Stimulated activated memory B cell treated with anti-CD40 and anti-IgM and Interleukin-4, amounts not matched to agents 10 μg/mL and 1 μg/mL and 100 μg/mL, for 72 hours (primary cell): ENCODE measurements at regions not wholly inside any gene's neighbourhood (a gene's known extent, or its start where the extent isn't known, plus 50 kb on each side); places are given as distances from the start of the nearest gene placed in this dataset.
"Not testable (repeated sequence)": the region's sequence is repeated elsewhere in the genome, so short reads cannot be mapped to it uniquely, and the experiment has no call there.

Source experiments
- ATAC-seq: fragments of 150-1000 bp; cut with Tn5 transposase; 2 replicates; pipeline ENCODE4 v1.10.0; 2021
- H3K27ac Mint-ChIP-seq: one replicate; pipeline ENCODE4 v1.8.0; 2022; ENCODE audit warnings: mild to moderate bottlenecking, mixed read lengths
- H3K27me3 Mint-ChIP-seq: one replicate; pipeline ENCODE4 v1.8.0; 2022; ENCODE audit warnings: mixed read lengths
- H3K36me3 Mint-ChIP-seq: one replicate; pipeline ENCODE4 v1.8.0; 2022; ENCODE audit warnings: mixed read lengths
- H3K4me1 Mint-ChIP-seq: one replicate; pipeline ENCODE4 v1.8.0; 2022; ENCODE audit warnings: mixed read lengths
- H3K4me3 Mint-ChIP-seq: one replicate; pipeline ENCODE4 v1.8.0; 2022; ENCODE audit warnings: mild to moderate bottlenecking, moderate library complexity, mixed read lengths
- H3K9me3 Mint-ChIP-seq: one replicate; pipeline ENCODE4 v1.8.0; 2022; ENCODE audit warnings: mixed read lengths

DNA sequence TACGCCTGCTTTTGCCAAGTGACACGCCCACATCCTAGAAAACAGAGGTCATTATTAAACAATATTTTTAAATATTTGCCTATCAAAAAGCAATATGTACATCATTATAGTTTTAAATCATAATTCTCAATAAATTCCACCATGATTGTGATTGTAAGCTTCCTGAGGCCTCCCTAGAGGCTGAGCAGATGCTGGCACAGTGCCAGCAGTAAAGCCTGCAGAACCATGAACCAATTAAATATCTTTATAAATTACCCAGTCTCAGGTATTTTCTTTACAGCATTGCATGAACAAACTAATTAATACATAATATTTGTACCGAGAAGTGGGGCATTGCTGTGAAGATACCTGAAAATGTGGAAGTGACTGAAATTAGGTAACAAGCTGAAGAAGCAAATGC lies 174.7 kb upstream of the TMEM196 start:
- H3K4me1 Mint-ChIP-seq: no peaks in the 10 kb centered on the region
- no peak overlapping the region for H3K4me3 Mint-ChIP-seq
- no peaks in the 10 kb centered on the region for H3K27me3 Mint-ChIP-seq
- H3K27ac Mint-ChIP-seq: no peak overlapping the region
- H3K9me3 Mint-ChIP-seq: peaks cover 24% of the 10 kb centered on the region
- H3K36me3 Mint-ChIP-seq: no peaks in the 10 kb centered on the region
- no peak for ATAC-seq

DNA sequence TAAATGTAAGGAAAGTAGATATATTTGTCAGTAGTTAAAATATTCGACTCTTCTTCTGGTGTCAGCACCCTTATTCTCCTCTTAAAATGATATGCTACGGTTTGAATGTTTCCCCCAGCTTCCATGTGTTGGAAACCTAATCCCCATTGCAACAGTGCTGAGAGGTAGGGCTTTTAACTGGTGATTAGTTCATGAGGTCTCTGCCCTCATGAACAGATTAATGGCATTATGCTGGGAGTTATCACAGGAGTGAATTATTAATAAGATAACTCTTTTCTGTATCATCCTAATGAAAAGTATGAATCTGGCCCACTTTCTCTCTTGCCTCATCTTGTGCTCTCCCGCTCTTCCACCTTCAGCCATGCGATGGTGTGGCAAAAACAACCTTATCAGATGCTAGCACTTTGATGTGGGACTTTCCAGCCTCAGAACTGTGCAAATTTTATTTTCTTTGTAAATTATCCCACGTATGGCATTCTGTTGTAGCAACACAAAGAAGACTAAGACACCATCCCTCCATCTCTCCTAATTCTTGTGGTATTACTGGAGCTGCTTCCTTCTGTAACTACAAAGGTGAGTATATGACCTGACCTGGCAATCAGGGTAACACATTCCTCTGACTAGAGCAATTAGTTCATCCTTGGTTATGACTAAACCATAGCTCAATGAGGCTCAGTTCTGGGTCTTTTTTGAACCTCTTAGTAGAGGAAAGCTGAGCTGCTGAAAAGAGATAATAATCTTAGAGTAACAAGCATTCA lies 171.1 kb upstream of the TMEM196 start:
- no peak overlapping the region for H3K4me3 Mint-ChIP-seq
- no peaks in the 10 kb centered on the region for H3K4me1 Mint-ChIP-seq
- peaks cover 8% of the 10 kb centered on the region for H3K9me3 Mint-ChIP-seq
- no peak for ATAC-seq
- H3K36me3 Mint-ChIP-seq: no peaks in the 10 kb centered on the region
- no peaks in the 10 kb centered on the region for H3K27me3 Mint-ChIP-seq
- no peak overlapping the region for H3K27ac Mint-ChIP-seq

DNA sequence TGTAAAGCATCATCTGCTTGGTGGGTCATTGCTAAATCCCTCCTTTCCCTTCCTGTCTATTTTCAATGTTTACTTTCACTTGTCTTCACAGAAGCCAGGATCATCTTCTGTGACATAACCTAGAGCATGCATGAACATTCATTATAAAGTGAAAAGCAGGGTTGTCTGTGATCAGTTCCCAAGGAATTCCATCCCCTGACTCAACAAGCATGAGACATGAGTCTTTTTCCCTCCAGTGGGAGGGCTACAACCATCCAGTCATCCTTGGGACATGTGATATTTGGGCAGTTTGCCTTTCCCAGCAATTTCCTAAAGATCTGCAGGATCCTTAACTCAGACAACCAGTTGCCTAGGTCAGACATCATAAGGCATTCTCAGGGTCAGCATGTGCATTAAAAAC lies 166.3 kb upstream of the TMEM196 start:
- Mint-ChIP-seq H3K9me3 (peaks cover 10% of the 10 kb centered on the region), H3K4me1 (no peaks in the 10 kb centered on the region), H3K27ac (no peak overlapping the region), H3K36me3 (no peaks in the 10 kb centered on the region), H3K4me3 (no peak overlapping the region), H3K27me3 (no peaks in the 10 kb centered on the region)
- ATAC-seq: no peak

DNA sequence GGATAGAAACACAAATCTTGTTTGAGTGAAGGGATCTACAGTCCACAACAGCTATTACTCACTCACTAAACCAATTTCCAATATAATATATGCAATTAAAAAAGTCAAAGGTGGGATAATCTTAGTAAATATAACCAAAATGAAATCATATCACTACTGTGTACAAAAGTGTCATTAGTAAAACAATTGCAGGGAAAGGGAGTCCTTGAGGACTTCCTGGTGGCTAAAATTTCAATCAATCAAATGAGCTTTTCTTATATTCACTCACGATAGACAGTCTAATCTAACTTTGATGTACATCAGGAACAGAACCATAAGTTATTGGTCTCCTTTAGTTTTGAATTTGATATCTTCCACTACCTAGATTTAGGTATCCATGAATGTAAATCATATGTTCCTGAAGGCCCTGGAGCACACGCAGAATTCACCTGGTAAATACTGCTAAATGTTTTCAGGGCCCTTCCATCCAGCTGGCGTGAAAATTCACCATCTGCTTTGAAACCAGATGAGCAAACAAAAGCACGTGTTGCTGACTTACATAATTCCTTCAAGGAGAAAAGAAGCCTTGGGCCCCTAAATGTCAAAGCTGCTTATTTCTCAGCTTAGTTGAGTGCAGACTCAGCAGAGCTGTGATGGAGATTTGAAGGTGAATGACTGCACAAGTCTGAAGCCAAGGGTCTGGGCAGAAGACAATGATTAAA lies 159.3 kb upstream of the TMEM196 start:
- no peaks in the 10 kb centered on the region for H3K36me3 Mint-ChIP-seq
- ATAC-seq: no peak
- peaks cover 10% of the 10 kb centered on the region for H3K9me3 Mint-ChIP-seq
- H3K4me1 Mint-ChIP-seq: no peaks in the 10 kb centered on the region
- H3K4me3 Mint-ChIP-seq: no peak overlapping the region
- no peak overlapping the region for H3K27ac Mint-ChIP-seq
- no peaks in the 10 kb centered on the region for H3K27me3 Mint-ChIP-seq

DNA sequence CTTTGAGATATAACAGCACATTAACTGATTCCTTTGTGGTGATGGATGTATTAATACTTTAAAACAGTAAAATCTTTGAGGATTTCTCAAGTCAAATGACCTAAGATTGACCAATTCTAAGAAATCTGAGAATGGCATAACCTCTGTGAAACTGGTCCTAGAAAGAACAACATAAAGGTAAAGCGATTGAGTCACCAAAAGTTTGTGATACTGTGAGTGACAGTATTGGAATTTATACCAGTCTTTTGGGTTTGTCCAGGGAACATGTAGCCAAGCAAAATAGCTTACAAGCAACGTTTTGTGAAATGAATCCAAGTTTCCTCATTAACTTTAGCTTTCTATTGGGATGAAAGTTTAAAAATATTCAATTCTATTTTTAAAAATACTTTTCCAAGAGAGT lies 157.4 kb upstream of the TMEM196 start:
- Mint-ChIP-seq H3K27me3 (no peaks in the 10 kb centered on the region), H3K9me3 (peaks cover 2% of the 10 kb centered on the region), H3K36me3 (no peaks in the 10 kb centered on the region), H3K4me1 (no peaks in the 10 kb centered on the region), H3K27ac (no peak overlapping the region), H3K4me3 (no peak overlapping the region)
- no peak for ATAC-seq

DNA sequence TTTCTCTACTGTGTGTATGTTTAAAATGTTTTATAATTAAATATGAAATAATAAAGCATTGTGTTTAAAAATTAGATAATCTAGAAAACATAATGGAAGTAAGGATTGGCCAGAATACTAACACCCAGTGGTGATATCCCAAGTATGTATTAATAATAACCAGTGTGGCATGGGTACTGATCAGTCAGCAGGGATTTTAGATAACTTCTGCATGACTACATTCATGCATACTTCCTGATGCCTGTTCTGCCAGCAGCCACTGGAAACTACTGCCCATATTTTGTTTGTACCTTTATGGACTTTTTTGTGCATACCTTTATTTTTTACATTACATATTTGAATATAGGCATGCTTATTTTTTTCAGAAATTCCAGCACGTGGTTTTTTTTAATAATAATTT lies 156.6 kb upstream of the TMEM196 start:
- H3K27ac Mint-ChIP-seq: no peak overlapping the region
- no peaks in the 10 kb centered on the region for H3K4me1 Mint-ChIP-seq
- H3K36me3 Mint-ChIP-seq: no peaks in the 10 kb centered on the region
- H3K27me3 Mint-ChIP-seq: no peaks in the 10 kb centered on the region
- ATAC-seq: no peak
- peaks cover 2% of the 10 kb centered on the region for H3K9me3 Mint-ChIP-seq
- no peak overlapping the region for H3K4me3 Mint-ChIP-seq

DNA sequence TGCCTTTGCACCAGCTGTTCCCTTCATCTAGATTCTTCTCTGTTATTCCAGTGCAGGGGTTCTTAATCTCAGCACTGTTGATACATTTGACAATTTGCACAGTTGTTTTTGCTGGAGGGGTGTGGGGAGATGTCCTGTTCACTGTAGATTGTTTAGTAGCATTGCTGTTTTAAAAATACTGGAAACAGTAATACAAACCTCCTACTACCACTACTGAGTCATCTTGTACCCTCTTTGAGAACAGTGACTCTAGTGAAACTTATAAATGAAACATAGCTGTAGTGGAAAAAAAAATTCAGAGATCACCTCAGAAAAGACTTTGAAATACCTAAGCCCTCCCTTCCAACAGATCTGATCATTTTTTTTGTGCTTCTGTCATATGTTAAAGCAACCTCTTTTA lies 154.8 kb upstream of the TMEM196 start:
- no peaks in the 10 kb centered on the region for H3K9me3 Mint-ChIP-seq
- no peaks in the 10 kb centered on the region for H3K4me1 Mint-ChIP-seq
- no peak overlapping the region for H3K27ac Mint-ChIP-seq
- no peaks in the 10 kb centered on the region for H3K27me3 Mint-ChIP-seq
- ATAC-seq: peak; percentile 58
- H3K4me3 Mint-ChIP-seq: no peak overlapping the region
- H3K36me3 Mint-ChIP-seq: no peaks in the 10 kb centered on the region

DNA sequence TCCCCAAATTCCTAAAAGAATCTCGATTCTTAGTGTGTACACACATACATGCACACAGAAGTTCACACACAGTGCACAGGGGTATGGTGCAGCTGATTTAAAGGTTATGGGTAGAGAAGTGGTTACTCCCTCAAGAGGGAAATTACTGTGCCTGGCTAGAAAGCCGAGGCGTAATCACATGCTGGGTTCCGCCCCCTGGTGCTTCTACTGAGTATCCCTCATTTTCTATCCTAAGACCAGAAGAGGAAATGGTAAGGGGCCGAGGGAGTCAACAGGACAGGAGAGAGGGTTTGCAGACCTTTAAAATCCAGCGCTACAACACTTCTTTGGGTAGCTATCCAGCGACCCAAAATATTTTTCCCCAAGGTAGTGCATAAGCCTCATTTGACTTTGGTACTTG lies 147.3 kb upstream of the TMEM196 start:
- ATAC-seq: no peak
- H3K27me3 Mint-ChIP-seq: no peaks in the 10 kb centered on the region
- no peak overlapping the region for H3K4me3 Mint-ChIP-seq
- no peaks in the 10 kb centered on the region for H3K36me3 Mint-ChIP-seq
- no peaks in the 10 kb centered on the region for H3K4me1 Mint-ChIP-seq
- no peaks in the 10 kb centered on the region for H3K9me3 Mint-ChIP-seq
- H3K27ac Mint-ChIP-seq: no peak overlapping the region

DNA sequence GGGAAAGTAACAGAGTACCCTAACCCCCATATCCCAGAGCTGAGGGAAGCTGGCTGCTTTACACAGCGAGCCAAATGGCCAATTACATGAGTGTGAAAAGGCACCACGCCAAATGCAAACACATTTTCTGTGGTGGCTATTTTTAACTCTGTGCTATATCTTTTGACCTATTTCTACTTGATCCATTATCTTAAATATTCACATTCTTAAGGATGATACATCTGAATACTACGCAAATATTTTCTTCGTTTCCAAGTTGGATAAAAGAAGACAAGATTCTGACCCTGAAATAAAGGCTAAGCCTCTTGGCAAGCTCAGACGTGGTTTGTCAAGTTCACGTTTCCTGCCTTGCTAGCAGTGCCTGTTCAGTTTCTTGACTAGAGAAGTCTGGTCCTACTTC lies 146.7 kb upstream of the TMEM196 start:
- Mint-ChIP-seq H3K36me3 (no peaks in the 10 kb centered on the region), H3K4me1 (no peaks in the 10 kb centered on the region), H3K4me3 (no peak overlapping the region), H3K9me3 (no peaks in the 10 kb centered on the region), H3K27me3 (no peaks in the 10 kb centered on the region), H3K27ac (no peak overlapping the region)
- no peak for ATAC-seq

DNA sequence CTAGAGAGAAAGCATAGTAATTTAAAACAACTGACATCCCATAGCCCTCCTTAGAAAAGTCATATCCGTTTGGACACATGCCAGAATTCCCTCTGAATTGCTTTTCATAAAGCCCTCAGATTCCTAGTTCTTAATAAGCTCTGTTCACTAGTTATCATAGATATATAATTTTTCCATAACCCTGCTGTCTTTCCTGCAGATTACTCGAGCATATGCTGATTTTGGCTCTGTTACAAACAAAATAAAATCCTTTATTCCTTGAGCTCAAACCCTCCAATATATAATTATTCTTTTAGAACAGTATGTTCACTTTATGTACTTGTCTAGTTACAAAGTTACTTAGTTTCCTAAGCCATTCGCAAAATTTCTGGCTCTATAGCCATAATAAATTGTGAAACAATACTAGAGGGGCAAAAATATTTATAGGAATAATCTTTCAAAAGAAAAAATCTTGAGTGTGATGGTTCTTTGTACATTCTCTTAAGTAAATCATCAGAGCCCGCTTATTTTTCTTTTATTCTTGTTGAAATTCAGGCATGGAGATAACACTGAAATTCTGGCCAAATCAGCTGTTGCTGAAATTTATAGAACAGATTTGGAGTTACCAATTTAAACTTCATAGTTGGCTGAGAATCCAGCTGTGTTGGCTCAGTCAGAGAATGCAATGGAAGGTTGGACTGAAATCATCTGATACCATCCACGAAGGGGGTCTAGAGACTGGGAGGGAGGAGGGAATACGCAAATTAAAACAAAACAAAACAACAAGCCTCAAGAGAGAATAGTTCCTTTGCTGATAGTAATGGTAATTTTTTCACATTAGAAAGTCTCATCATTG lies 146.1 kb upstream of the TMEM196 start:
- Mint-ChIP-seq H3K27ac (no peak overlapping the region), H3K4me1 (no peaks in the 10 kb centered on the region), H3K9me3 (no peaks in the 10 kb centered on the region), H3K4me3 (no peak overlapping the region), H3K27me3 (no peaks in the 10 kb centered on the region), H3K36me3 (no peaks in the 10 kb centered on the region)
- ATAC-seq: no peak

DNA sequence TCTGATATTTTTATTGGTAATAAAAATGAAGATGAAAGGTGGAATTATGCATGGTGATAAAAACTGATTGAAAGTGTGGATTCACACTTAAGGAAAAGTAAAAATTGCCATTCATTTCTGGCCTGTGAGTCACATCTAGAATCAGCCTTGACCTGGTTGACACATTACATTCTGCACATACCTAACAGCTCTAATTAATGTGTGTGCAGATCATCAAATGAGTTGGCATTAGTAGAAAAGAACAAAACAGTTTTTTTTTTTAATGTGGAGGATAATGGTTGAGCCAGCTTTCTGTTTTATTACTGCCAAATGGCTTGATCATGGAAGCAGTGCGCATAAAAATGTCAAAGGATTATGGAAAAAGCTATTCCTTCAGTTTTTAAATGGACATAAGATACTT lies 142.6 kb upstream of the TMEM196 start:
- ATAC-seq: no peak
- H3K27ac Mint-ChIP-seq: no peak overlapping the region
- H3K36me3 Mint-ChIP-seq: no peaks in the 10 kb centered on the region
- no peaks in the 10 kb centered on the region for H3K27me3 Mint-ChIP-seq
- H3K4me3 Mint-ChIP-seq: no peak overlapping the region
- H3K9me3 Mint-ChIP-seq: no peaks in the 10 kb centered on the region
- H3K4me1 Mint-ChIP-seq: no peaks in the 10 kb centered on the region

DNA sequence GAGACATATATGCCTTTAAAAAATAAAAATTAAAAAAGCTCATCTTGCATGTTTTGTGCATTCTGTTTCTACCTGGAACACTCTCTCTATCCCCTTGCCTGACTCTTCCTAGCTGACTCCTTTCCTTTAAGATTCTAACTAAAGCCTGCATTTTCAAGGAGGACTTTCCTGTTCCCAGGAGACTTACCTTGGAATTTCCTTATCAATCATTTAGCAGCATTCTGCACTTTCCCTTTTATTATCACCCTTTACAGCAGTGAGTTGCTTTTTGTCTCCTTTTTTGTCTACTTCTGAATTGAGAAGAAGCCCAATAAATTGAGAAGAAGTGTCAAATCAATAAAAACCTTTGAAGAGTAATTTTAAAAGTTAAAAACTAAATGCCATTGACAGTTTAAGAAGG lies 142.2 kb upstream of the TMEM196 start:
- Mint-ChIP-seq H3K36me3 (no peaks in the 10 kb centered on the region), H3K9me3 (no peaks in the 10 kb centered on the region), H3K4me1 (no peaks in the 10 kb centered on the region), H3K4me3 (no peak overlapping the region), H3K27me3 (no peaks in the 10 kb centered on the region), H3K27ac (no peak overlapping the region)
- ATAC-seq: no peak

DNA sequence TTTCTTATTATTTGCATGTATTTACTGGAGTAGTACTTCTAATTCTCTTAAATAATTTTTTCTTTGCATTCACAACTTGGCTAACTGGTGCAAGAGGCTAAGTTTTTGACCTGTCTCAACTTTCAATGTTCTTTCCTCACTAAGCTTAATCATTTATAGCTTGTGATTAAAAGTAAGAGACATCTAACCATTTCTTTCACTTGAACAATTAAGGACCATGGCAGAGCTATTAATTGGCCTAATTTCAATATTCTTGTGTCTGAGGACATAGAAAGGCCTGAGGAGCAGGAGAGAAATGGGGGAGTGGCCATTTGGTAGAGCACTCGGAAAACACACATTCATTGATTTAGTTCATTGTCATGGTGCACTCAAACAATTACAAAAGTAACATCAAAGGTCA lies 141.4 kb upstream of the TMEM196 start:
- no peak overlapping the region for H3K4me3 Mint-ChIP-seq
- ATAC-seq: no peak
- no peak overlapping the region for H3K27ac Mint-ChIP-seq
- H3K4me1 Mint-ChIP-seq: peaks cover 7% of the 10 kb centered on the region
- H3K36me3 Mint-ChIP-seq: no peaks in the 10 kb centered on the region
- H3K9me3 Mint-ChIP-seq: no peaks in the 10 kb centered on the region
- no peaks in the 10 kb centered on the region for H3K27me3 Mint-ChIP-seq

DNA sequence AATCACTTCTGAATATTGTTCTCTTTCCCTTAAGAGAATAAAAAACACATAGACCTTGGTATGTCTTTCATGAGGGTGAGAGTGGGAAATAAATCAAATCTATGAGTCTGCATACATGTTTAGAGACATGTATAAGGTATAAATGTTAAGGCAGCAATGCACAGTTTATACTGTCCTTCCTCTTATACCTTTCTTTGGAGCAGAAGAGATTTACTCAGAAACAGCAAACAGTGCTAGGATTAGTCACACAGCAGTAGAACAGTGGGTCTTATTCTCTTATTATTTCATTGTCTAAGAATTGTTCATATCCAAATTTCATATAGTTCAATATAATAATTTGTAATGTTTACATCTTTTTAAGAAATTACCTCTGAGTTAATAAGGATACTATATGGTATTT lies 126.7 kb upstream of the TMEM196 start:
- no peak for ATAC-seq
- peaks cover 16% of the 10 kb centered on the region for H3K9me3 Mint-ChIP-seq
- H3K27me3 Mint-ChIP-seq: no peaks in the 10 kb centered on the region
- H3K36me3 Mint-ChIP-seq: no peaks in the 10 kb centered on the region
- no peak overlapping the region for H3K27ac Mint-ChIP-seq
- H3K4me1 Mint-ChIP-seq: no peaks in the 10 kb centered on the region
- H3K4me3 Mint-ChIP-seq: no peak overlapping the region

DNA sequence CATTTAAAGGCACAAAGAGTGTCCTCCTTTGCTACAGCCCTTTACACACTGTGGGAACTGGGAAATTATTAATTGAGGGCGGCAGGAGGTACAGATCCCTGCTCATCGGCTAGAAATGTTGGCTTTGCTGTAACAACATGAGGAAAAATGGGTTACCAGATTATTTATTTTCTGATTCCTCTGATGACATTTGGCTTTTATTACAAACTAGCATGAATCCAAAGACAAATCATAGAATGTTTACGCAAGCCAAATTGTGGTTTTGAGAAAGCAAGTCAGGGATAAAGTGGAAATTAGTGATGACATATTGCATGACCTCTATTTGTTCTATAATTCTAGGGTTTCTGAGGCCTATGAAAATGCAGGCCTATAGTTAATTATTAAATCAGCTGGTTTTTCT lies 126.1 kb upstream of the TMEM196 start:
- H3K4me3 Mint-ChIP-seq: no peak overlapping the region
- no peaks in the 10 kb centered on the region for H3K36me3 Mint-ChIP-seq
- peaks cover 16% of the 10 kb centered on the region for H3K9me3 Mint-ChIP-seq
- H3K27me3 Mint-ChIP-seq: no peaks in the 10 kb centered on the region
- no peak for ATAC-seq
- H3K27ac Mint-ChIP-seq: no peak overlapping the region
- H3K4me1 Mint-ChIP-seq: no peaks in the 10 kb centered on the region

DNA sequence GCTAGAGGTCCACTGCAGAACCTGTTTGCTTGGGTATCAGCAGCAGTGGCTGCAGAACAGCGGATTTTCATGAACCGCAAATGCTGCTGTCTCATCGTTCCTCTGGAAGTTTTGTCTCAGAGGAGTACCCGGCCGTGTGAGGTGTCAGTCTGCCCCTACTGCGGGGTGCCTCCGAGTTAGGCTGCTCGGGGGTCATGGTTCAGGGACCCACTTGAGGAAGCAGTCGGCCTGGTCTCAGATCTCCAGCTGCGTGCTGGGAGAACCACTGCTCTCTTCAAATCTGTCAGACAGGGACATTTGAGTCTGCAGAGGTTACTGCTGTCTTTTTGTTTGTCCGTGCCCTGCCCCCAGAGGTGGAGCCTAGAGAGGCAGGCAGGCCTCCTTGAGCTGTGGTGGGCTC lies 109.5 kb upstream of the TMEM196 start:
- not testable (repeated sequence) for H3K27ac Mint-ChIP-seq, H3K4me1 Mint-ChIP-seq, H3K27me3 Mint-ChIP-seq, H3K9me3 Mint-ChIP-seq, H3K4me3 Mint-ChIP-seq, H3K36me3 Mint-ChIP-seq, ATAC-seq
